Body of pancreas (tissue), 4 donors: ENCODE measurements at regions not wholly inside any gene's neighbourhood (a gene's known extent, or its start where the extent isn't known, plus 50 kb on each side); places are given as distances from the start of the nearest gene placed in this dataset.

ENCODE experiments used
- CTCF ChIP-seq, 7 experiments: fragments of 450-650 bp in 4 of 7; fragments of 200-600 bp in 3 of 7; sonication (generic) in 3 of 7; IDR thresholded peaks; one replicate each; pipeline ENCODE4 v1.5.1; 2016 to 2019; ENCODE audit warnings: antibody characterized with exemption in 7 of 7
- POLR2A ChIP-seq, 3 donors: fragments of 450-650 bp; IDR thresholded peaks; one replicate each; pipeline ENCODE4 v1.6.1; 2016; ENCODE audit warnings: antibody characterized with exemption in 3 of 3, mild to moderate bottlenecking in 2 of 3

- no peak for TF ChIP-seq CTCF (IDR thresholded peaks at IDR 0.05)
- TF ChIP-seq POLR2A (IDR thresholded peaks at IDR 0.05) = no peak
These were observed 58.6 kb downstream of the RPS12 start for GRCh38 chr6:132872923-132873322.
